ENCODE measurements at regions not wholly inside any gene's neighbourhood (a gene's known extent, or its start where the extent isn't known, plus 50 kb on each side); places are given as distances from the start of the nearest gene placed in this dataset.
"Not testable (repeated sequence)": the region's sequence is repeated elsewhere in the genome, so short reads cannot be mapped to it uniquely, and the experiment has no call there.

DNA sequence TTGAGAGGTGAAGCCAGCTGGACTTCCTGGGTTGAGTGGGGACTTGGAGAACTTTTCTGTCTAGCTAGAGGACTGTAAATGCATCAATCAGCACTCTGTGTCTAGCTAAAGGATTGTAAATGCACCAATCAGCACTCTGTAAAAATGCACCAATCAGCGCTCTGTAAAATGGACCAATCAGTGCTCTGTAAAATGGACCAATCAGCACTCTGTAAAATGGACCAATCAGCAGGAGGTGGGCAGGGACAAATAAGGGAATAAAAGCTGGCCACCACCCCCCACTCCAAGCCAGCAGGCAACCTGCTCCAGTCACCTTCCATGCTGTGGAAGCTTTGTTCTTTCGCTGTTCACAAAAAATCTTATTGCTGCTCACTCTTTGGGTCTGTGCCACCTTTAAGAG is 390.4 kb downstream of the RPS24 start:
- not testable (repeated sequence) for FAIRE-seq; DNase-seq (ENCODE audit: insufficient read length, low spot score)

- DNase-seq (ENCODE audit: insufficient read length, low spot score) (no peak), FAIRE-seq (no peak)
Observed at GRCh38 chr10:78424723-78425122, 391.1 kb downstream of the RPS24 start.

DNA sequence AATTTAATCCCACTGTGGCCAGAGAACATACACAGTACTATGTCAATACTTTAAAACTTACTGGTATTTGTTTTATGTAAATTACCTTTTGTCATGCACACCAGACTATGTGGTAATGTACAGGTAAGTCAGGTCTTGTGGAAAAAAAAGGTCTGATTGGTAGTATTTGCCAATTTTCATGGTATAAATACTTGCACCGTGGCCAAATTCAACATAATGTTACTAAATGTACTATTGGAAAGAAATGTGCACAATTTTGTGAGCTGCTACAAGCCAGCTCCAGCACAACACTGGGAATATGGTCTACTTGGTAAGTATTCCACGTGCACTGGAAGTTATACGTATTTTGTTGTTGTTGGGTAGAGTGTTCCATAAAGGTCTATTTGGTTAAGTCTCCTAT is 392.5 kb downstream of the RPS24 start:
- FAIRE-seq: no peak
- DNase-seq (ENCODE audit: insufficient read length, low spot score): no peak

- FAIRE-seq (no peak), DNase-seq (ENCODE audit: insufficient read length, low spot score) (no peak)
Observed at GRCh38 chr10:78427497-78428031, 393.9 kb downstream of the RPS24 start.

GRCh38 chr10:78428579-78428978 is 394.9 kb downstream of the RPS24 start:
- FAIRE-seq: no peak
- DNase-seq (ENCODE audit: insufficient read length, low spot score): no peak

DNA sequence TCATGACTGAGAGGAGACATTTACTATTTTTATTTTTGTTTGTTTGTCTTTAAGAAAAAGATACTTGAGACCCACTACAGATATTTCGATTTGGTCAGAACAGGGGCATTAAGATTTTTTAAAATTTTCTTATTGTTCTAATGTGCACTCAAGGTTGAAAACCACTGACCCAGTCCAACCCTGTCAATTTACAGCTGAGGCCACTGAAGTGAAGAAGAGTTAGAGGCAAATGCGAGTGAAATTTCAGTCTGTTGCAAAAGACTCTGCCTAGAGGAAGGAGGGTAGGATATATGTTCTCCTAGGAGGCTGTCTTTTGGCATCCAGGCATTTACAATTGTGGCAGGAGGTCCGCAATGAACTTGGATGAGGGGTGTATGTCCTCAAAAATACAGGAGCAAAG is 396.3 kb downstream of the RPS24 start:
- DNase-seq (ENCODE audit: insufficient read length, low spot score) (no peak), FAIRE-seq (no peak)

- FAIRE-seq (no peak), DNase-seq (ENCODE audit: insufficient read length, low spot score) (no peak)
Observed at GRCh38 chr10:78432583-78432982, 398.9 kb downstream of the RPS24 start.

- no peak for FAIRE-seq
- no peak for DNase-seq (ENCODE audit: insufficient read length, low spot score)
Observed at GRCh38 chr10:78433076-78433595, 399.5 kb downstream of the RPS24 start.

DNA sequence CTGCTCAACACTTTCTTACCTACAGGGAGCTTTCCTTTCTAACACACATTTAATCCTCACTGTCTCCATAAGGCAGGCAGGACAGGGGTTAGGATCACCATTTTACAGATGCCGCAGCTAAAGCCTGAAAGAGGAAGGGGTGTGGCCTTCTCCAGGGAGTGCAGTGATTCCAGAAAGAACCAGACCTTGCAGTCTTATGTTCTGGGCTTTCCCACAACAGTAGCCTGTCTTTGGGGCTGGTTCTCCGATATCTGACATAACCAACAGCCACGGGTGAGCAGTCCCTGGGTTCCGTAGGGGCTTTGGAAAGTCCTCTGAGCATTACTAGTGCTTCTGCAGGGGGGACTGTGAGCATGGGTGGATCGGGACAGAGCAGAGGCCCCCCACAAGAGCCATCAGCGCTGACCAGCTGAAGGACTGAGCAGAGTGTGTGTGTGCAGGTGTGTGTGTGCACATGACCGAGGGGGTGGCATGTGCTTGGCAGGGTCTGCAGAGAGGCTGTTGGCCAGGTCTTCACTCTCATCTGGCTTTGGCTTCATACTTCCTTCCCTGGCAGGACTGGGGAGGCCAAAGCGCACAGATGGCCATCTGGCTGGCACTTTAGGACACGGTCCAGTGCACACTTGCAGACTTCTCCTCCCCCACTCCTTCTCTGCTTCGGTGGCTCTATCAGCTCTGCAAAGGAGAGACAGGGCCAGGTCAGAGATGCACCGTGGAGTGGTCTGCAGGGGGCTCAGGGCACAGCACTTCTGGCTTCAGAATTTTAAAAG is 400.3 kb downstream of the RPS24 start:
- FAIRE-seq: no peak
- no peak for DNase-seq (ENCODE audit: insufficient read length, low spot score)

GRCh38 chr10:78434886-78435285 is 401.2 kb downstream of the RPS24 start:
- FAIRE-seq: no peak

DNA sequence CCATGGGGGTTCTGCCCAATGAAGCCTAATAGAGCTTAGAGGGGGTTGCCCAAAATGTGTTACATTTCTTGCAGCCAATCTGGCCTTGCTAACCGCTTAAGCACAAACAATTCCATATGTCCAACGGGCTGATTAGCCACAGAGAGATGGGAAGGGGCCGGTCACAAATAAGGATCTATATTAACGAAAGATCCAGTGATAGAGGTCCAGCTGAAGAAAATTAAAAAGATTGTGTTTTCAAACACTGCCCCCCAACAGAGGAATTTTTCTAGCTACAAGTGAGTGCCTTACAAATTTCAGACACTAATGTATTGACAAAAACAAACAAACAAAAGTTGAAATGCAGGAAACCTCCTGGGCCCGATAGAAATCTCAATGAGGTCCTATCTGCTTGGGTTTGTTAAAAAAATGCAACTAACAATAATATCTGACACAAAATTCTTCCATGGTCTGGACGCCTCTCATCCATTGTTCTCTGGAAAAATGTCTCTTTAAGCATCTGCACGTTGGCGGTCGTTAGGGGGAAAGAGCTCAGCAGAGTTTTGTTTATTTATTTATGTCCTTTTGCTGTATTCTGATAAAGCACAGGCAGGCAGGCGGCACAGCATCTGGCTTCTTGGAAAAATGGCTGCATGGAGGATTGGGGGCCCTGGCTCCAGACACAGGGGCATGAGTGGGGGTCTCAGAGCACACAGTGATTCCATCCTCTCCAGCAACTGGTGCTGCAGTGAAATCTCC is 402.0 kb downstream of the RPS24 start:
- DNase-seq (ENCODE audit: insufficient read length, low spot score) (no peak), FAIRE-seq (no peak)

More at GRCh38 chr10:78434886-78435285, 401.2 kb downstream of the RPS24 start:
- no peak for DNase-seq (ENCODE audit: insufficient read length, low spot score)

DNA sequence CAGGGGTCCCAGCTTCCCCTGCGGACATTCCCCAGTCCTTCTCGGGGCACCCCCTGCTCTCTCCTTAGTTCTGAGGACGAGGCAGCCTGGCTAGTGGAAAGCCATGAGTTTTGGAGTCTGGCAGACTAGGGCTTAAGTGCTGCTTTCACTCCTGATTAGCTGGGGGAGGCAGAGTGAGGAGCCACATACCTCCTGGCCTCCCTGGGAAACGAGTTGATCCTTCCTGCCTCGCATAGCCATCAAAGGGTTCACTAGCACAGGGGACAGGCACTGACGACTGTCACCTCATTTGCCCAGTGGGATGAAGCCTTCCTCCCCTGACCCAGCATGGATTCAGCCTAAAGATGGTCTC is 402.5 kb downstream of the RPS24 start:
- DNase-seq (ENCODE audit: insufficient read length, low spot score): no peak
- FAIRE-seq: no peak

GRCh38 chr10:78436706-78437406 is 403.2 kb downstream of the RPS24 start:
- DNase-seq (ENCODE audit: insufficient read length, low spot score): no peak

GRCh38 chr10:78437407-78437768 is 403.7 kb downstream of the RPS24 start:
- DNase-seq (ENCODE audit: insufficient read length, low spot score): no peak
- FAIRE-seq: no peak

More at GRCh38 chr10:78436706-78437406, 403.2 kb downstream of the RPS24 start:
- FAIRE-seq: no peak

DNA sequence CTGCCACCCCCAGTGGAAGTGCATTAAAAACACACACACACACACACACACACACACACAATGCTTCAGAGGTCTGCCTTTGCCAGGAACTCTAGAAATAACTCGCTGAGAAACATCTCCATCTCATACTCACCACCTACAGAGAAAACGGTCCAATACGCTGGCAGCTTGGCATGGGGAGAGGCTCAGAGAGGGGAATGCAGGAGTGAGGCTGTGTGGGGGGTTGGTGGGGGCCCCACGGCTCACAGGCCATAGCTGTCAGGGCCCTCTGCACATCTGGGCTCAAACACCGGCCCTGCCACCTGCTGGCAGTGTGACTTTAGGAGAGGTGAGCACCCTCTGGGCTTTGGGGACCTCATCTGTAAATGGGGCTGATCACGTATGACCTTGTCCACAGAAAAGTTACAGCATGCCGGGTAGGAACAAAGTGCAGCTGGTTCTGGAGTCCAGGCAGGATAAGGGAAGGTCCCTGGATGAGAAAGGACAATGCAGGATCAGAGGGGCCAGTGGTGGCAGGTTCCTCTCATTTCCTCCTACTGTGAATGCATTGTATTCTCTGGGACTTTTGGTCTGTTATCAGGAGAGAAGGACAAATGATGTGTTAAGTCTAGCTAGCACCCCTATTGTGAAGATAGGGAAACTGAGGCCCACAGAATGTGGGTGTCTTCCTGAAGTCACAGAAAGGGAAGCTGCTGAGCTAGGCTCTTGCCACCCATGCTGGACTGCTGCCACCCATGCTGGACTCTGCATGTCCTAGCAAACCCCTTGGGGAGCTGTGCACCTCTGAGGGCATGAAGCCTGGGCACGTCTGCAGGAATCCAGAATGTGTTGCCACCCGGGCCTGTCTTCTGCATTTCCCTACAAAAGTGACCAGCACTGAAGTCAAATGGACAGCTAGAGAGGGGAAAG is 404.6 kb downstream of the RPS24 start:
- DNase-seq (ENCODE audit: insufficient read length, low spot score) (no peak), FAIRE-seq (no peak)

- no peak for FAIRE-seq
- no peak for DNase-seq (ENCODE audit: insufficient read length, low spot score)
Observed at GRCh38 chr10:78438907-78439809, 405.5 kb downstream of the RPS24 start.

DNA sequence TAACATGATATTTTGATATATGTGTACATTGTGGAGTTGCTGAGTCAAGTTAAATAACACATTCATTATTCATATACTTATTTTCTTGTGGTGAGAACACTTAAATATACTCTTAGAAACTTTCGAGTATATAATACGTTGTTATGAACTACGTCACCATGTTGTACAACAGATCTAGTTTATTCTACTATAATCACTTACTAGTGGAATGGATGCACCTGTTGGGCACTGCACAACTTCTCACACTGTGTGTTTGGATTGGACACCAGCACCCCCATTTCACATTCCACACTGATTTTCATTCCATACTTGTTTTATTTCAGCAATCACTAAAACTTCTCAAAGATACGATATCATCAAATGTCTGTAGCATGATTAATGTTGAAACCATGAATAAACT is 407.3 kb downstream of the RPS24 start:
- no peak for FAIRE-seq
- no peak for DNase-seq (ENCODE audit: insufficient read length, low spot score)

DNA sequence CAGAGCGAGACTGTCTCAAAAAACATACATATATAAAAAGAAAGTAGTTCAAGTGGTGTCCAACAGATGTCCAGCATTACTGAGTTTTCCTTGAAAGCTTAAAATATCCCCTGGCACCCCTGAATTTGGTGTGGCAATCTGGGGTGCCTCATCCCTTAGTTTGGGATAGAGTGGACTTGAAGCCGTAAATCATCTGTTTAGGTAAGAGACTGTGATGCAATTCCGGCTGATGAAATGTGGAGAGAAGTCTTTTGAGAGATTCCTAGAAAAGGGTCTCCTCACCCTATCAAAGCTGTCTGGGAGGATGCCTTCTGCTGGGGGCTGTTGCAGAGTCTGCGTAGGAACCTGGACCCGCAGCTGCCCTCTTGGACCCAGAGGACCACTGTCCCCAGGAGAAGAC is 408.0 kb downstream of the RPS24 start:
- DNase-seq (ENCODE audit: insufficient read length, low spot score) (no peak), FAIRE-seq (no peak)

Measured in GM19239 (cell line).